B cell (primary cell): ENCODE measurements at regions not wholly inside any gene's neighbourhood (a gene's known extent, or its start where the extent isn't known, plus 50 kb on each side); places are given as distances from the start of the nearest gene placed in this dataset.

Experiments
- EZH2 ChIP-seq: IDR thresholded peaks from 2 replicates; pipeline ENCODE4 v1.6.1; 2012; ENCODE audit warnings: borderline replicate concordance, low read depth, mild to moderate bottlenecking, moderate library complexity, low read length; ENCODE audit not compliant: insufficient read depth, poor library complexity, severe bottlenecking
- TF ChIP-seq, protein P1 (sequence below): fragments of 200-600 bp; IDR thresholded peaks from one replicate; pipeline ENCODE4 v1.8.0; 2022; ENCODE audit warnings: antibody characterized with exemption, mild to moderate bottlenecking

DNA sequence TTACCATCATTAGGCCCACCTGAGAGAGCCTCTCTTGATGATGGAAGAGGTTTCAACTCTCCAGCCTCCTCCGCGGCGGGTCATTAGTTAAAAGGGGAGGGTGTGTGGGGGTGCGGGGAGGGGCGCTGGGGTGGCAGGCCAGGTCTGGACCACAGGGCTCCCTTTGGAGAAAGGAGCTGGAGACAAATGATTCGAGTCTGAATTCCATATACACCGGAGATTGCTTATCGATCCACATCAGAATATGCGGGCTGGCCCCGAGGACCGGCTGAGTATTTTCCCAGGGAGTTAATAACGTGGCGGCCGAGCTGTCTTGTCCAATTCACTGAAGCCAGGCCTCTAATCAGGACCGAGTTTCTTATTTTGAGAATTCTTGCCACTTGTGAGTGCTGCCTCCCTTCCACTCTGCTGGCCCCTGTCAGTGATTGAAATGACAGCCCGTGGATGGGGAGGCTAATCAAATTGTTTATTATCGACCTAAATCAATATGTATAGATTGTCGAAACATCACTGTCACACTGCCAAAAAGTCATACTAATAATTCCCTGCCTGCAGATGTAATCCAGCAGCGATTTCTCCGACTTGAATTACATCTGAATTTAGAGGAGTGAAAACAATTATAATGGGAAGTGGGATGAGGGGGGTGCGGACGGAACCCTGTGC, 202.7 kb downstream of the SALL1 start:
- TF ChIP-seq, protein P1, sequence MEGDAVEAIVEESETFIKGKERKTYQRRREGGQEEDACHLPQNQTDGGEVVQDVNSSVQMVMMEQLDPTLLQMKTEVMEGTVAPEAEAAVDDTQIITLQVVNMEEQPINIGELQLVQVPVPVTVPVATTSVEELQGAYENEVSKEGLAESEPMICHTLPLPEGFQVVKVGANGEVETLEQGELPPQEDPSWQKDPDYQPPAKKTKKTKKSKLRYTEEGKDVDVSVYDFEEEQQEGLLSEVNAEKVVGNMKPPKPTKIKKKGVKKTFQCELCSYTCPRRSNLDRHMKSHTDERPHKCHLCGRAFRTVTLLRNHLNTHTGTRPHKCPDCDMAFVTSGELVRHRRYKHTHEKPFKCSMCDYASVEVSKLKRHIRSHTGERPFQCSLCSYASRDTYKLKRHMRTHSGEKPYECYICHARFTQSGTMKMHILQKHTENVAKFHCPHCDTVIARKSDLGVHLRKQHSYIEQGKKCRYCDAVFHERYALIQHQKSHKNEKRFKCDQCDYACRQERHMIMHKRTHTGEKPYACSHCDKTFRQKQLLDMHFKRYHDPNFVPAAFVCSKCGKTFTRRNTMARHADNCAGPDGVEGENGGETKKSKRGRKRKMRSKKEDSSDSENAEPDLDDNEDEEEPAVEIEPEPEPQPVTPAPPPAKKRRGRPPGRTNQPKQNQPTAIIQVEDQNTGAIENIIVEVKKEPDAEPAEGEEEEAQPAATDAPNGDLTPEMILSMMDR: no peak
- no peak for TF ChIP-seq EZH2
